ENCODE measurements at regions not wholly inside any gene's neighbourhood (a gene's known extent, or its start where the extent isn't known, plus 50 kb on each side); places are given as distances from the start of the nearest gene placed in this dataset.

GRCh38 chr20:50292079-50292590 lies 101.5 kb downstream of the CEBPB start:
- H3K4me3 ChIP-seq: no peak overlapping the region
- H3K4me1 ChIP-seq: peaks cover 32% of the 10 kb centered on the region
- DNase-seq: no peak
- no peaks in the 10 kb centered on the region for H3K36me3 ChIP-seq
- TF ChIP-seq, protein P1, sequence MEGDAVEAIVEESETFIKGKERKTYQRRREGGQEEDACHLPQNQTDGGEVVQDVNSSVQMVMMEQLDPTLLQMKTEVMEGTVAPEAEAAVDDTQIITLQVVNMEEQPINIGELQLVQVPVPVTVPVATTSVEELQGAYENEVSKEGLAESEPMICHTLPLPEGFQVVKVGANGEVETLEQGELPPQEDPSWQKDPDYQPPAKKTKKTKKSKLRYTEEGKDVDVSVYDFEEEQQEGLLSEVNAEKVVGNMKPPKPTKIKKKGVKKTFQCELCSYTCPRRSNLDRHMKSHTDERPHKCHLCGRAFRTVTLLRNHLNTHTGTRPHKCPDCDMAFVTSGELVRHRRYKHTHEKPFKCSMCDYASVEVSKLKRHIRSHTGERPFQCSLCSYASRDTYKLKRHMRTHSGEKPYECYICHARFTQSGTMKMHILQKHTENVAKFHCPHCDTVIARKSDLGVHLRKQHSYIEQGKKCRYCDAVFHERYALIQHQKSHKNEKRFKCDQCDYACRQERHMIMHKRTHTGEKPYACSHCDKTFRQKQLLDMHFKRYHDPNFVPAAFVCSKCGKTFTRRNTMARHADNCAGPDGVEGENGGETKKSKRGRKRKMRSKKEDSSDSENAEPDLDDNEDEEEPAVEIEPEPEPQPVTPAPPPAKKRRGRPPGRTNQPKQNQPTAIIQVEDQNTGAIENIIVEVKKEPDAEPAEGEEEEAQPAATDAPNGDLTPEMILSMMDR (IDR thresholded peaks at IDR 0.05; ENCODE audit: borderline replicate concordance): no peak
- H3K9me3 ChIP-seq (replicated peaks): no peaks in the 10 kb centered on the region
- intact Hi-C loops (cut with micrococcal nuclease): no loop called here
- H3K27me3 ChIP-seq (ENCODE audit: low read depth): no peaks in the 10 kb centered on the region
- H3K27ac ChIP-seq (replicated peaks): peak overlapping the region; percentile 81

- Histone ChIP-seq H3K4me3 (no peak overlapping the region), H3K36me3 (no peaks in the 10 kb centered on the region), H3K4me1 (peaks cover 35% of the 10 kb centered on the region), H3K27ac (replicated peaks) (peak overlapping the region; percentile 81), H3K27me3 (ENCODE audit: low read depth) (no peaks in the 10 kb centered on the region), H3K9me3 (replicated peaks) (no peaks in the 10 kb centered on the region)
- intact Hi-C loops (cut with micrococcal nuclease): no loop called here
- DNase-seq: peak; percentile 91
- TF ChIP-seq, protein P1 (IDR thresholded peaks at IDR 0.05; ENCODE audit: borderline replicate concordance): no peak
These were observed 102.1 kb downstream of the CEBPB start for GRCh38 chr20:50292591-50293283.

GRCh38 chr20:50293284-50294139 lies 102.9 kb downstream of the CEBPB start:
- Histone ChIP-seq H3K27me3 (ENCODE audit: low read depth) (no peaks in the 10 kb centered on the region), H3K4me3 (no peak overlapping the region), H3K27ac (replicated peaks) (peak overlapping the region; percentile 81), H3K9me3 (replicated peaks) (no peaks in the 10 kb centered on the region), H3K4me1 (peaks cover 35% of the 10 kb centered on the region), H3K36me3 (no peaks in the 10 kb centered on the region)
- TF ChIP-seq, protein P1 (IDR thresholded peaks at IDR 0.05; ENCODE audit: borderline replicate concordance): no peak
- DNase-seq: peak; percentile 17
- intact Hi-C loops (cut with micrococcal nuclease): no loop called here

DNA sequence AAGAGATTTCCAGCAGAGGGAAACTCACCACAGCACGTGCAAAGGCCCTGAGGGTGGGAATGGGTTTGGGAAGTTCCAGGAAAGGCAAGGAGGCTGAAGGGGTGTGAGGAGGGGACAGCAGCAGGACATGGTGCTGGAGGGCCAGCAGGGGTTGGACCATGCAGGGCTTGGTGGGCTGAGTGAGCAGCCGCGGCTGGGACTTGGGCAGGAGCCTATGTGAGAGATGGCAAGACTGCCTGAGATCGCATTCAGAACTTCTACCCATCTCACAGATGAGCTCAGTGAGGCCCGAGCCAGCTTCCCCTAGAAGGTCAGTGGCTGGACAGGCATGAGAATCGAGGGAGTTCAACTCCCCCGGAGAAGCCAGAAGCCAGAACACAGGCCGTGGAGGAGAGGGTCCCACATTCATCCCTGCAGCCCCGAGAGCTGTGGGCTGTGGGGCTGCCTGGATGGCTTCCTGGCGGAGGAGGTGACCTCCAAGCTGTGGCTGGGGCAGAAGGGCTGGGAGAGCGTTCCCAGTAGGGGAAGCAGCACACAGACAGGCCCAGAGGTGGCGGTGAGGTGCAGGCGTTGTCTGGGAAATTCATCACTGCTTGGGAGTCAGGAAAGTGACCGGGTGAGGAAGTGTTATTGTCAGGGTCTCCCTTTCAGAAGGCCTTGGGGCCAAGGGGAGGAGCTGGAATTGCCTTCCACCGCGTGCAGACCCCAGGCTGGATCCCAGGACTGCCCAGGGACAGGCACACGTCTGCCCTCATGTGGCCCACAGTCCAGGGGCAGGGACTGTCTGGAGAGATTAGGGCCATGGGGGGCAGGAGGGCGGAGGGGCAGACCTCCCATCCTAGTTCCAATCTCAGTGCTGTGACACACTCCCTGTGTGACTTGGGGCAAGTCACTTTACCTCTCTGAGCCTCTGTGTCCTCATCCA lies 103.8 kb downstream of the CEBPB start:
- intact Hi-C loops (cut with micrococcal nuclease): no loop called here
- no peaks in the 10 kb centered on the region for H3K36me3 ChIP-seq
- H3K9me3 ChIP-seq (replicated peaks): no peaks in the 10 kb centered on the region
- H3K4me3 ChIP-seq: no peak overlapping the region
- TF ChIP-seq, protein P1 (IDR thresholded peaks at IDR 0.05; ENCODE audit: borderline replicate concordance): no peak
- no peaks in the 10 kb centered on the region for H3K27me3 ChIP-seq (ENCODE audit: low read depth)
- no peak for DNase-seq
- peaks cover 35% of the 10 kb centered on the region for H3K4me1 ChIP-seq
- peak overlapping the region; percentile 81 for H3K27ac ChIP-seq (replicated peaks)

GRCh38 chr20:50295345-50295744 lies 104.7 kb downstream of the CEBPB start:
- Histone ChIP-seq H3K4me1 (peaks cover 35% of the 10 kb centered on the region), H3K36me3 (no peaks in the 10 kb centered on the region), H3K4me3 (no peak overlapping the region), H3K9me3 (replicated peaks) (no peaks in the 10 kb centered on the region), H3K27ac (replicated peaks) (peak overlapping the region; percentile 12), H3K27me3 (ENCODE audit: low read depth) (no peaks in the 10 kb centered on the region)
- TF ChIP-seq, protein P1 (IDR thresholded peaks at IDR 0.05; ENCODE audit: borderline replicate concordance): no peak
- intact Hi-C loops (cut with micrococcal nuclease): no loop called here
- no peak for DNase-seq

Data from left ventricle myocardium inferior (tissue), 1 donor.